Astrocyte (in vitro differentiated cells and primary cell): ENCODE measurements at regions not wholly inside any gene's neighbourhood (a gene's known extent, or its start where the extent isn't known, plus 50 kb on each side); places are given as distances from the start of the nearest gene placed in this dataset.

ENCODE experiments used
- CTCF ChIP-seq: IDR thresholded peaks from 2 replicates; pipeline ENCODE4 v1.5.1; 2011; ENCODE audit warnings: low read depth, mild to moderate bottlenecking, inconsistent platforms, low read length, moderate library complexity; ENCODE audit not compliant: insufficient read depth
- EZH2 ChIP-seq: IDR thresholded peaks from 2 replicates; pipeline ENCODE4 v1.6.1; 2012; ENCODE audit warnings: mild to moderate bottlenecking, low read length, inconsistent platforms; ENCODE audit not compliant: insufficient read depth

- TF ChIP-seq CTCF, result no peak
- TF ChIP-seq EZH2, result no peak
These were observed 2637.4 kb downstream of the ARAP2 start for GRCh38 chr4:33606951-33607350.
